CD14-positive monocyte (primary cell): ENCODE measurements at regions not wholly inside any gene's neighbourhood (a gene's known extent, or its start where the extent isn't known, plus 50 kb on each side); places are given as distances from the start of the nearest gene placed in this dataset.

Experiments used
- DNase-seq, 3 donors: peaks; one replicate each; pipeline ENCODE4 v3.0.0-alpha.2; 2011 to 2022
- H2AFZ ChIP-seq: 2 replicates; pipeline ENCODE4 v1.6.0; 2012; ENCODE audit warnings: mild to moderate bottlenecking, low read depth, low read length, inconsistent platforms; ENCODE audit not compliant: insufficient read depth, poor library complexity, severe bottlenecking
- H3K27ac ChIP-seq, 2 donors: 1 replicate in 1 of 2; 2 replicates in 1 of 2; pipeline ENCODE4 v1.5.1; 2012 to 2013; ENCODE audit warnings: low read length in 2 of 2, control low read depth in 1 of 2, inconsistent platforms in 1 of 2, low read depth in 1 of 2, mild to moderate bottlenecking in 1 of 2
- H3K27me3 ChIP-seq, 2 donors: one replicate each; pipeline versions ENCODE4 v1.6.0 to v1.6.1; 2011 to 2013; ENCODE audit warnings: low read length in 2 of 2; ENCODE audit not compliant: control insufficient read depth in 2 of 2, insufficient read depth in 2 of 2
- H3K36me3 ChIP-seq, 2 donors: replicated peaks in 1 of 2; 1 replicate in 1 of 2; 2 replicates in 1 of 2; pipeline versions ENCODE4 v1.5.1 to v1.6.1; 2012 to 2013; ENCODE audit warnings: low read length in 2 of 2, control low read depth in 1 of 2, inconsistent platforms in 1 of 2, mild to moderate bottlenecking in 1 of 2; ENCODE audit not compliant: insufficient read depth in 2 of 2, control insufficient read depth in 1 of 2
- H3K4me1 ChIP-seq, 2 donors: 1 replicate in 1 of 2; 2 replicates in 1 of 2; pipeline versions ENCODE4 v1.5.1 to v1.6.1; 2012 to 2013; ENCODE audit warnings: low read length in 2 of 2, control low read depth in 1 of 2, inconsistent platforms in 1 of 2, mild to moderate bottlenecking in 1 of 2, moderate library complexity in 1 of 2; ENCODE audit not compliant: insufficient read depth in 2 of 2, control insufficient read depth in 1 of 2
- H3K4me2 ChIP-seq: replicated peaks from 2 replicates; pipeline ENCODE3; 2012; ENCODE audit warnings: low read length, moderate library complexity, mild to moderate bottlenecking; ENCODE audit not compliant: poor library complexity, severe bottlenecking; ENCODE audit errors: extremely low read depth
- H3K4me3 ChIP-seq, 3 experiments: fragments of 200-600 bp in 1 of 3; sonication (generic) in 1 of 3; replicated peaks in 1 of 3; 1 replicate in 2 of 3; 2 replicates in 1 of 3; pipeline ENCODE4 v1.5.1; 2011 to 2013; ENCODE audit warnings: low read length in 3 of 3, mild to moderate bottlenecking in 3 of 3, control low read depth in 2 of 3, low read depth in 2 of 3, inconsistent platforms in 1 of 3, moderate library complexity in 1 of 3
- H3K79me2 ChIP-seq: 2 replicates; pipeline ENCODE4 v1.6.0; 2012; ENCODE audit warnings: mild to moderate bottlenecking, control low read depth, inconsistent platforms, low read length, moderate library complexity; ENCODE audit not compliant: insufficient read depth
- H3K9ac ChIP-seq: 2 replicates; pipeline ENCODE4 v1.6.0; 2017; ENCODE audit warnings: low read length, mild to moderate bottlenecking; ENCODE audit not compliant: insufficient read depth, poor library complexity, severe bottlenecking
- H3K9me3 ChIP-seq, 2 donors: replicated peaks in 1 of 2; 1 replicate in 1 of 2; 2 replicates in 1 of 2; pipeline versions ENCODE4 v1.5.1 to v1.6.1; 2012 to 2013; ENCODE audit warnings: low read length in 2 of 2, control low read depth in 1 of 2; ENCODE audit not compliant: control insufficient read depth in 1 of 2, insufficient read depth in 1 of 2
- H4K20me1 ChIP-seq: 2 replicates; pipeline ENCODE4 v1.6.0; 2012; ENCODE audit warnings: mild to moderate bottlenecking, low read length, control low read depth, moderate library complexity; ENCODE audit not compliant: insufficient read depth
- H3K27ac Mint-ChIP-seq, 7 donors: one replicate each; pipeline ENCODE4 v1.8.0; 2020; ENCODE audit warnings: mild to moderate bottlenecking in 7 of 7, mixed read lengths in 7 of 7, moderate library complexity in 6 of 7, inconsistent platforms in 2 of 7
- H3K27me3 Mint-ChIP-seq, 3 donors: one replicate each; pipeline ENCODE4 v1.8.0; 2021 to 2022; ENCODE audit warnings: low read depth in 3 of 3, mild to moderate bottlenecking in 3 of 3, mixed read lengths in 3 of 3, moderate library complexity in 3 of 3, inconsistent platforms in 1 of 3
- H3K36me3 Mint-ChIP-seq, 2 donors: one replicate each; pipeline ENCODE4 v1.8.0; 2020; ENCODE audit warnings: mixed read lengths in 2 of 2, inconsistent platforms in 1 of 2, mild to moderate bottlenecking in 1 of 2
- H3K4me1 Mint-ChIP-seq: one replicate; pipeline ENCODE4 v1.8.0; 2020; ENCODE audit warnings: mild to moderate bottlenecking, mixed read lengths
- H3K4me3 Mint-ChIP-seq, 2 donors: one replicate each; pipeline ENCODE4 v1.8.0; 2020; ENCODE audit warnings: mild to moderate bottlenecking in 2 of 2, mixed read lengths in 2 of 2, moderate library complexity in 1 of 2
- H3K9me3 Mint-ChIP-seq, 7 donors: one replicate each; pipeline ENCODE4 v1.8.0; 2020 to 2022; ENCODE audit warnings: mixed read lengths in 7 of 7, mild to moderate bottlenecking in 6 of 7, moderate library complexity in 6 of 7, inconsistent platforms in 2 of 7
- CTCF ChIP-seq: fragments of 200-600 bp; IDR thresholded peaks from one replicate; pipeline ENCODE4 v1.8.0; 2022; ENCODE audit warnings: antibody characterized with exemption, mild to moderate bottlenecking
- WGBS: methylation state at CpG from one replicate; pipeline ENCODE4 v1.1.5; 2013; ENCODE audit warnings: missing lambda C conversion rate; ENCODE audit not compliant: insufficient coverage; 5-methylcytosine and 5-hydroxymethylcytosine counted together
- intact Hi-C, 2 donors: fragments of 100-400 bp; cut with micrococcal nuclease; formaldehyde crosslinking; loops; one replicate each; pipeline versions ENCODE4 v1.15.0 to v1.15.1; 2023

GRCh38 chr6:164534070-164534766 lies 775.2 kb downstream of the C6orf118 start:
- no peak overlapping the region for H2AFZ ChIP-seq
- H3K9me3 Mint-ChIP-seq: peaks cover 2 to 11% (median 7%) of the 10 kb centered on the region in 7 donors
- H3K27me3 ChIP-seq: no peaks in the 10 kb centered on the region
- no peaks in the 10 kb centered on the region for H4K20me1 ChIP-seq
- no peak overlapping the region for H3K27ac ChIP-seq
- TF ChIP-seq CTCF: no peak
- H3K27me3 Mint-ChIP-seq: no peaks in the 10 kb centered on the region
- peaks cover 16 to 26% of the 10 kb centered on the region in 2 donors for H3K9me3 ChIP-seq
- H3K36me3 Mint-ChIP-seq: no peaks in the 10 kb centered on the region
- no peaks in the 10 kb centered on the region for H3K4me1 ChIP-seq
- H3K79me2 ChIP-seq: no peaks in the 10 kb centered on the region
- no peak overlapping the region for H3K4me3 ChIP-seq
- H3K4me2 ChIP-seq: no peak overlapping the region
- no peak for DNase-seq
- no peaks in the 10 kb centered on the region for H3K36me3 ChIP-seq
- H3K4me3 Mint-ChIP-seq: no peak overlapping the region
- H3K9ac ChIP-seq: no peak overlapping the region
- no peak overlapping the region for H3K27ac Mint-ChIP-seq
- 74% methylated on average over 4 of the region's 10 CpGs for WGBS
- no peaks in the 10 kb centered on the region for H3K4me1 Mint-ChIP-seq
- intact Hi-C loops: no loop called here

- H3K27ac ChIP-seq: no peak overlapping the region
- peaks cover 18 to 31% of the 10 kb centered on the region in 2 donors for H3K9me3 ChIP-seq
- no peak overlapping the region for H3K9ac ChIP-seq
- H3K4me3 Mint-ChIP-seq: no peak overlapping the region
- no peaks in the 10 kb centered on the region for H4K20me1 ChIP-seq
- H3K27me3 Mint-ChIP-seq: no peaks in the 10 kb centered on the region
- H3K27me3 ChIP-seq: no peaks in the 10 kb centered on the region
- no peak overlapping the region for H3K4me2 ChIP-seq
- H3K79me2 ChIP-seq: no peaks in the 10 kb centered on the region
- H3K36me3 Mint-ChIP-seq: no peaks in the 10 kb centered on the region
- no peaks in the 10 kb centered on the region for H3K4me1 Mint-ChIP-seq
- peaks cover 1 to 11% (median 6%) of the 10 kb centered on the region in 7 donors for H3K9me3 Mint-ChIP-seq
- no peaks in the 10 kb centered on the region for H3K36me3 ChIP-seq
- DNase-seq: no peak
- TF ChIP-seq CTCF: no peak
- intact Hi-C loops: no loop called here
- no peak overlapping the region for H3K27ac Mint-ChIP-seq
- 37% methylated on average over 3 of the region's 5 CpGs for WGBS
- H3K4me3 ChIP-seq: no peak overlapping the region
- H2AFZ ChIP-seq: no peak overlapping the region
- no peaks in the 10 kb centered on the region for H3K4me1 ChIP-seq
These were observed 776.4 kb downstream of the C6orf118 start for GRCh38 chr6:164533045-164533362.
